Uterus (tissue), 3 donors: ENCODE measurements at regions not wholly inside any gene's neighbourhood (a gene's known extent, or its start where the extent isn't known, plus 50 kb on each side); places are given as distances from the start of the nearest gene placed in this dataset.

Experiments
- DNase-seq, 2 donors: peaks; one replicate each; pipeline ENCODE4 v3.0.0-alpha.2; 2019 to 2020
- H3K27ac ChIP-seq, 2 donors: fragments of 200-600 bp; sonication (generic); 1 replicate in 1 of 2; 2 replicates in 1 of 2; pipeline ENCODE4 v1.5.1; 2016 to 2018
- H3K27me3 ChIP-seq, 2 donors: fragments of 200-600 bp; sonication (generic); one replicate each; pipeline ENCODE4 v1.5.1; 2018 to 2019; ENCODE audit warnings: control low read depth in 1 of 2
- H3K36me3 ChIP-seq, 2 donors: fragments of 200-600 bp; sonication (generic); one replicate each; pipeline ENCODE4 v1.5.1; 2019; ENCODE audit warnings: control low read depth in 1 of 2
- H3K4me1 ChIP-seq, 2 donors: fragments of 200-600 bp; sonication (generic); one replicate each; pipeline ENCODE4 v1.5.1; 2018 to 2019; ENCODE audit warnings: control low read depth in 1 of 2
- H3K4me3 ChIP-seq, 2 donors: fragments of 200-600 bp; sonication (generic); 1 replicate in 1 of 2; 2 replicates in 1 of 2; pipeline ENCODE4 v1.5.1; 2018 to 2019; ENCODE audit warnings: mild to moderate bottlenecking in 1 of 2
- H3K9me3 ChIP-seq, 2 donors: fragments of 200-600 bp; sonication (generic); one replicate each; pipeline ENCODE4 v1.5.1; 2019; ENCODE audit warnings: control low read depth in 1 of 2
- CTCF ChIP-seq, 4 experiments: fragments of 200-600 bp in 2 of 4; fragments of 450-650 bp in 2 of 4; sonication (generic) in 2 of 4; IDR thresholded peaks; one replicate each; pipeline ENCODE4 v1.5.1; 2016 to 2019; ENCODE audit warnings: antibody characterized with exemption in 4 of 4, mild to moderate bottlenecking in 2 of 4, moderate library complexity in 1 of 4
- POLR2A ChIP-seq, 2 donors: fragments of 450-650 bp; IDR thresholded peaks; one replicate each; pipeline ENCODE4 v1.6.1; 2016; ENCODE audit warnings: antibody characterized with exemption in 2 of 2, mild to moderate bottlenecking in 1 of 2, moderate library complexity in 1 of 2
- intact Hi-C: fragments of 100-400 bp; cut with DNase I; formaldehyde crosslinking; loops from one replicate; pipeline ENCODE4 v1.15.1; 2023; ENCODE audit warnings: low total_unique reads
- donor health status: DM: yes; HTN: yes; CAD: no.

- no peak overlapping the region for H3K27ac ChIP-seq
- H3K4me1 ChIP-seq = no peaks in the 10 kb centered on the region
- DNase-seq = no peak
- H3K9me3 ChIP-seq = no peaks in the 10 kb centered on the region
- no peak overlapping the region for H3K4me3 ChIP-seq
- H3K27me3 ChIP-seq = no peaks in the 10 kb centered on the region
- intact Hi-C loops = no loop called here
- H3K36me3 ChIP-seq = no peaks in the 10 kb centered on the region
- no peak for TF ChIP-seq POLR2A (IDR thresholded peaks at IDR 0.05)
- TF ChIP-seq CTCF (IDR thresholded peaks at IDR 0.05) = no peak
Observed at GRCh38 chr2:121895723-121896571, 140.5 kb downstream of the TSN start.

- H3K9me3 ChIP-seq = no peaks in the 10 kb centered on the region
- DNase-seq = no peak
- H3K27ac ChIP-seq = no peak overlapping the region
- H3K4me3 ChIP-seq = no peak overlapping the region
- H3K27me3 ChIP-seq = no peaks in the 10 kb centered on the region
- intact Hi-C loops = no loop called here
- no peaks in the 10 kb centered on the region for H3K4me1 ChIP-seq
- no peak for TF ChIP-seq CTCF (IDR thresholded peaks at IDR 0.05)
- TF ChIP-seq POLR2A (IDR thresholded peaks at IDR 0.05) = no peak
- H3K36me3 ChIP-seq = no peaks in the 10 kb centered on the region
Observed at GRCh38 chr2:121897335-121897970, 142.0 kb downstream of the TSN start.

- no peaks in the 10 kb centered on the region for H3K36me3 ChIP-seq
- no peak for TF ChIP-seq CTCF (IDR thresholded peaks at IDR 0.05)
- TF ChIP-seq POLR2A (IDR thresholded peaks at IDR 0.05) = no peak
- no peak for DNase-seq
- H3K9me3 ChIP-seq = no peaks in the 10 kb centered on the region
- intact Hi-C loops = no loop called here
- H3K27me3 ChIP-seq = no peaks in the 10 kb centered on the region
- no peak overlapping the region for H3K4me3 ChIP-seq
- no peak overlapping the region for H3K27ac ChIP-seq
- no peaks in the 10 kb centered on the region for H3K4me1 ChIP-seq
Observed at GRCh38 chr2:121898483-121898882, 143.0 kb downstream of the TSN start.

GRCh38 chr2:121900391-121900790 is 144.9 kb downstream of the TSN start:
- intact Hi-C loops = no loop called here
- no peak overlapping the region for H3K27ac ChIP-seq
- no peaks in the 10 kb centered on the region for H3K27me3 ChIP-seq
- no peaks in the 10 kb centered on the region for H3K36me3 ChIP-seq
- TF ChIP-seq CTCF (IDR thresholded peaks at IDR 0.05) = no peak
- no peak for TF ChIP-seq POLR2A (IDR thresholded peaks at IDR 0.05)
- no peaks in the 10 kb centered on the region for H3K9me3 ChIP-seq
- no peak for DNase-seq
- H3K4me3 ChIP-seq = no peak overlapping the region
- H3K4me1 ChIP-seq = no peaks in the 10 kb centered on the region

- no peaks in the 10 kb centered on the region for H3K36me3 ChIP-seq
- H3K27ac ChIP-seq = no peak overlapping the region
- intact Hi-C loops = no loop called here
- no peak overlapping the region for H3K4me3 ChIP-seq
- no peaks in the 10 kb centered on the region for H3K27me3 ChIP-seq
- no peaks in the 10 kb centered on the region for H3K4me1 ChIP-seq
- no peaks in the 10 kb centered on the region for H3K9me3 ChIP-seq
- no peak for TF ChIP-seq CTCF (IDR thresholded peaks at IDR 0.05)
- no peak for TF ChIP-seq POLR2A (IDR thresholded peaks at IDR 0.05)
- peak in 1 of 2 donors; percentile 31 for DNase-seq
Observed at GRCh38 chr2:121902171-121902591, 146.7 kb downstream of the TSN start.
